Liver (tissue), 8 donors: ENCODE measurements at regions not wholly inside any gene's neighbourhood (a gene's known extent, or its start where the extent isn't known, plus 50 kb on each side); places are given as distances from the start of the nearest gene placed in this dataset.

Experiments used
- DNase-seq: peaks from one replicate; pipeline ENCODE4 v3.0.0-alpha.2; 2017; ENCODE audit warnings: low spot score
- H3K27ac ChIP-seq, 2 donors: one replicate each; pipeline ENCODE4 v1.7.0; 2013; ENCODE audit warnings: inconsistent platforms in 2 of 2, low read length in 2 of 2, control low read depth in 1 of 2, low read depth in 1 of 2, mild to moderate bottlenecking in 1 of 2
- H3K27me3 ChIP-seq, 4 donors: one replicate each; pipeline versions ENCODE4 v1.6.1 to v1.7.0; 2013; ENCODE audit warnings: low read length in 3 of 4, inconsistent platforms in 1 of 4, mild to moderate bottlenecking in 1 of 4, moderate library complexity in 1 of 4; ENCODE audit not compliant: control insufficient read depth in 4 of 4, insufficient read depth in 4 of 4
- H3K36me3 ChIP-seq, 4 donors: one replicate each; pipeline versions ENCODE4 v1.6.1 to v1.7.0; 2013; ENCODE audit warnings: low read length in 3 of 4, mild to moderate bottlenecking in 3 of 4, low read depth in 1 of 4, moderate library complexity in 1 of 4; ENCODE audit not compliant: control insufficient read depth in 4 of 4, insufficient read depth in 3 of 4
- H3K4me1 ChIP-seq, 4 donors: one replicate each; pipeline versions ENCODE4 v1.6.1 to v1.7.0; 2013; ENCODE audit warnings: low read length in 3 of 4, mild to moderate bottlenecking in 3 of 4, moderate library complexity in 1 of 4; ENCODE audit not compliant: control insufficient read depth in 4 of 4, insufficient read depth in 4 of 4
- H3K4me3 ChIP-seq, 3 donors: one replicate each; pipeline versions ENCODE4 v1.6.1 to v1.7.0; 2013; ENCODE audit warnings: low read length in 3 of 3, control low read depth in 1 of 3, low read depth in 1 of 3, mild to moderate bottlenecking in 1 of 3
- H3K9ac ChIP-seq, 2 donors: one replicate each; pipeline ENCODE4 v1.7.0; 2013; ENCODE audit warnings: low read length in 2 of 2, mild to moderate bottlenecking in 2 of 2, moderate library complexity in 2 of 2, control low read depth in 1 of 2, low read depth in 1 of 2
- H3K9me3 ChIP-seq, 4 donors: one replicate each; pipeline versions ENCODE4 v1.6.1 to v1.7.0; 2013; ENCODE audit warnings: low read length in 3 of 4; ENCODE audit not compliant: control insufficient read depth in 4 of 4
- CTCF ChIP-seq: fragments of 150-350 bp; IDR thresholded peaks from 2 replicates; pipeline ENCODE4 v1.5.1; 2017; ENCODE audit warnings: improper control_type of control experiment, low read depth, low read length; ENCODE audit not compliant: missing input control
- FOXA1 ChIP-seq: IDR thresholded peaks from 2 replicates; pipeline ENCODE4 v1.6.1; 2016; ENCODE audit warnings: antibody characterized with exemption
- GABPA ChIP-seq, 2 donors: IDR thresholded peaks in 1 of 2; conservative IDR thresholded peaks in 1 of 2; 2 replicates each; pipeline ENCODE4 v1.6.1; 2016; ENCODE audit warnings: antibody characterized with exemption in 2 of 2, mild to moderate bottlenecking in 1 of 2, moderate library complexity in 1 of 2
- HNF4A ChIP-seq, 2 donors: conservative IDR thresholded peaks; 2 replicates each; pipeline ENCODE4 v1.6.1; 2016; ENCODE audit warnings: antibody characterized with exemption in 2 of 2, mild to moderate bottlenecking in 2 of 2
- HNF4G ChIP-seq: IDR thresholded peaks from 2 replicates; pipeline ENCODE4 v1.6.1; 2016; ENCODE audit warnings: antibody characterized with exemption
- NR2F2 ChIP-seq: IDR thresholded peaks from 2 replicates; pipeline ENCODE4 v1.6.1; 2016; ENCODE audit warnings: antibody characterized with exemption
- REST ChIP-seq: IDR thresholded peaks from 2 replicates; pipeline ENCODE4 v1.6.1; 2016; ENCODE audit warnings: antibody characterized with exemption, mild to moderate bottlenecking
- WGBS: extraction: QIAGEN DNeasy Blood & Tissue Kit; methylation state at CpG from one replicate; pipeline ENCODE4 v1.1.7; 2013; 5-methylcytosine and 5-hydroxymethylcytosine counted together
- donor health status: healthy.
- donor health status: healthy.
- donor health status: healthy.
- donor health status: healthy.
- donor health status: healthy.

GRCh38 chr5:153018121-153018520, 472.3 kb upstream of the GRIA1 start:
- Histone ChIP-seq H3K9ac (no peak overlapping the region), H3K27ac (no peak overlapping the region), H3K4me1 (no peaks in the 10 kb centered on the region), H3K36me3 (no peaks in the 10 kb centered on the region), H3K4me3 (no peak overlapping the region), H3K27me3 (no peaks in the 10 kb centered on the region), H3K9me3 (peaks cover 0 to 12% (median 2%) of the 10 kb centered on the region in 4 donors)
- no peak for DNase-seq
- 79% methylated on average over 4 of the region's 4 CpGs for WGBS
- TF ChIP-seq REST: no peak

GRCh38 chr5:153030755-153031725, 459.4 kb upstream of the GRIA1 start:
- no peaks in the 10 kb centered on the region for H3K27me3 ChIP-seq
- WGBS: 73% methylated on average over 5 of the region's 5 CpGs
- no peak overlapping the region for H3K4me3 ChIP-seq
- H3K9ac ChIP-seq: no peak overlapping the region
- no peaks in the 10 kb centered on the region for H3K9me3 ChIP-seq
- H3K4me1 ChIP-seq: no peaks in the 10 kb centered on the region
- TF ChIP-seq CTCF: no peak
- no peak for TF ChIP-seq HNF4A (conservative IDR thresholded peaks at IDR 0.05)
- no peak for TF ChIP-seq NR2F2
- TF ChIP-seq GABPA (IDR thresholded peaks at IDR 0.05 in 1 of 2, conservative IDR thresholded peaks at IDR 0.05 in 1 of 2): no peak
- no peak for TF ChIP-seq HNF4G
- no peaks in the 10 kb centered on the region for H3K36me3 ChIP-seq
- H3K27ac ChIP-seq: no peak overlapping the region
- DNase-seq: no peak

- TF ChIP-seq GABPA (IDR thresholded peaks at IDR 0.05 in 1 of 2, conservative IDR thresholded peaks at IDR 0.05 in 1 of 2): no peak
- no peak for TF ChIP-seq FOXA1
- no peak for TF ChIP-seq HNF4A (conservative IDR thresholded peaks at IDR 0.05)
- H3K9ac ChIP-seq: no peak overlapping the region
- H3K9me3 ChIP-seq: no peaks in the 10 kb centered on the region
- DNase-seq: no peak
- H3K27me3 ChIP-seq: no peaks in the 10 kb centered on the region
- H3K4me3 ChIP-seq: no peak overlapping the region
- WGBS: 80% methylated on average over 3 of the region's 3 CpGs
- H3K4me1 ChIP-seq: no peaks in the 10 kb centered on the region
- H3K27ac ChIP-seq: no peak overlapping the region
- no peaks in the 10 kb centered on the region for H3K36me3 ChIP-seq
These were observed 451.0 kb upstream of the GRIA1 start for GRCh38 chr5:153039501-153039900.
